Glomerular visceral epithelial cell (primary cell): ENCODE measurements at regions not wholly inside any gene's neighbourhood (a gene's known extent, or its start where the extent isn't known, plus 50 kb on each side); places are given as distances from the start of the nearest gene placed in this dataset.
"Not testable (repeated sequence)": the region's sequence is repeated elsewhere in the genome, so short reads cannot be mapped to it uniquely, and the experiment has no call there.

Source experiments
- DNase-seq: peaks from one replicate; pipeline ENCODE4 v3.0.0-alpha.2; 2016; ENCODE audit errors: extremely low spot score

DNA sequence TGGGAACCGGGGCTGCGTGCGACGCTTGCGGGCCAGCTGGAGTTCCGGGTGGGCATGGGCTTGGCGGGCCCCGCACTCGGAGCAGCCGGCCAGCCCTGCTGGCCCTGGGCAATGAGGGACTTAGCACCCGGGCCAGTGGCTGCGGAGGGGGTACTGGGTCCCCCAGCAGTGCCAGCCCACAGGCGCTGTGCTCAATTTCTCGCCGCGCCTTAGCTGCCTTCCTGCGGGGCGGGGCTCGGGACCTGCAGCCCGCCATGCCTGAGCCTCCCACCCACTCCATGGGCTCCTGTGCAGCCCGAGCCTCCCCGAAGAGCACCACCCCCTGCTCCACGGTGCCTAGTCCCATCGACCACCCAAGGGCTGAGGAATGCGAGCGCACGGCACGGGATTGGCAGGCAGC lies 63.8 kb downstream of the PLXNA1 start:
- not testable (repeated sequence) for DNase-seq

- no peak for DNase-seq
Measured at GRCh38 chr3:127049393-127049792, 66.5 kb downstream of the PLXNA1 start.

DNA sequence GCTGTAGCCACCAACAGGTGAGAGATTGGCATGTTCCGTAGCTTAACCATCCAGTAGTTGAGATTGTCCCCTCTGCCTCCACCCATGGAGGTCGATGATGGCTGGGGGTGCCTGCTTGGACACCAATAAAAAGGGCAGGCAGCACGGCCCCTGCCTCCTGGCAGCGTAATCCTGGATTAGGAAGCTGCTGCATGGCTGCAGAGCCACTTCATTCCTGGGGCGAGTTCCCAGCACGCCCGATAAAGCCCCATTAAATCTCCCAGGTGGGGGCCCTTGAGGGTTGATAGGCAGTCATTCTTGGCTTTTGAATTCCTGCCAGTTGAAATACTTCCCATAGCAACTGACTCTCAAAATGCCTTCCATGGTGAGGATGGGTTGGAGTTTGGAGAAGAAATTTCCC lies 67.8 kb downstream of the PLXNA1 start:
- no peak for DNase-seq

- DNase-seq: no peak
Measured at GRCh38 chr3:127052121-127052561, 69.2 kb downstream of the PLXNA1 start.

DNA sequence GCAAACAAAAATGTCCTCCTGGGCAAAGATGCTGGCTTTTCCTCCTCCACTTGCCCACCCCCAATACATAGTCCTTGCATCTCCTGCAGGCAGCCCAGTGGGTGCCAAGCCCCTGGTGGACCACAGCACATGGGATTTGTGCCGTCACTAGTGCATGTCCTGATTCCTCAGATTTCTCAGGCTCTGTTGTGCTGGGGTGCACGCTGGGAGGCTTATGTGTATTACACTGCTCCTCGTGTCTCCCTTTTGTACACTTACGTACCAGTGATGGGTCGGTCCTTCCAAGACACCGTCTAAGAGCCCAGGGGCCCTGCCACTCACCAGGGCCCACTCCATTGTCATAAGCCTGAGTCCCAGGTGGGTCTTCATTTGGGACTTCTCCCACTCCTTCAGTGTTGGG lies 70.1 kb downstream of the PLXNA1 start:
- no peak for DNase-seq

GRCh38 chr3:127053450-127053849 lies 70.5 kb downstream of the PLXNA1 start:
- no peak for DNase-seq

GRCh38 chr3:127053979-127054378 lies 71.1 kb downstream of the PLXNA1 start:
- no peak for DNase-seq

DNA sequence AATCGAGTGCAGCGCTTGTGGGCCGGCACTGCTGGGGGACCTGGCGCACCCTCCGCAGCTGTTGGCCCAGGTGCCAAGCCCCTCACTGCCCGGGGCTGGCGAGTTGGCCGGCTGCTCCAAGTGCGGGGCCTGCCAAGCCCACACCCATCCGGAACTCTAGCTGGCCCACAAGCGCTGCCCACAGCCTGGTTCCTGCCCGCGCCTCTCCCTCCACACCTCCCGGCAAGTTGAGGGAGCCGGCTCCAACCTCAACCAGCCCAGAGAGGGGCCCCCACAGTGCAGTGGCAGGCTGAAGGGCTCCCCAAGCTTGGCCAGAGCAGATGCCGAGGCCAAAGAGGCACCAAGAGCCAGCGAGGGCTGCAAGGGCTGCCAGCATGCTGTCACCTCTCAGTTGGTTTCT lies 73.4 kb downstream of the PLXNA1 start:
- no peak for DNase-seq

DNA sequence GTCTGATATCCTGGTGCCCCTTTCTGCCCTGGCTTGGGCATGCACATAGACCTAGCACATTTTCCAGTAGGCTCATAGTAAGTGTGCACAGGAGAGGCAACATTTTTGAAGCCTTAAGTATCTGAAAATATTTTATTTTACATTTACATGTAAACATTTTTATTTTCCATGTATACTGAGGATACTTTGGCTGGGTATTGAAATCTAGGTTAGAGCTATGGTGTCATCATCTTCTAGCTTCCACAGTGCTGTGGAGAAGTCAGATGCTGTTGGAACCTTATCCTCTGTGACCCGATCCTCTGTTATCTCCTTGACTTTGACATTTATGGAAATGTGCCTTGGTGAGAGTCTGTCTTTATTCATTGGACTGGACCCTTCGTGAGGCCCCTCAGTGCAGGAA lies 74.1 kb downstream of the PLXNA1 start:
- no peak for DNase-seq

DNA sequence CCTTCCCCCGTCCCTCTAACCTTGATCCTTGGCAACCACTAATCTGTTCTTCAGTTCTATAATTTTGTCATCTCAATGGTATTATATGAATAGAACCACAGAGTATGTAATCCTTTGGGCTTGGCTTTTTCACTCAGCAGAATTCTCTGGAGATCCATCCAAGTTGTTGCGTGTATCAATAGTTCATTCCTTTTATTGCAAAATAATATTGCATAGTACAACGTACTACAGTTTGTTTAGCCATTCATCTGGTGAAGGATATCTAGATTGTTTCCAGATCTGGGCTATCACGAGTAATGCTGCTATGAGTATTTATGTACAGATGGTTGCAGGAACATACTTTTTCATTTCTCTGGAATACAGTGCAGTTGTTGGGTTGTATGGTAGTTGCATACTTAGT lies 76.2 kb downstream of the PLXNA1 start:
- DNase-seq: no peak

GRCh38 chr3:127061641-127062040 lies 78.7 kb downstream of the PLXNA1 start:
- DNase-seq: no peak

- DNase-seq: no peak
Measured at GRCh38 chr3:127062926-127063325, 80.0 kb downstream of the PLXNA1 start.

- DNase-seq: no peak
Measured at GRCh38 chr3:127063916-127064315, 81.0 kb downstream of the PLXNA1 start.

GRCh38 chr3:127064391-127065137 lies 81.6 kb downstream of the PLXNA1 start:
- no peak for DNase-seq

GRCh38 chr3:127065138-127065427 lies 82.2 kb downstream of the PLXNA1 start:
- DNase-seq: no peak

GRCh38 chr3:127065561-127066290 lies 82.8 kb downstream of the PLXNA1 start:
- DNase-seq: no peak

- DNase-seq: no peak
Measured at GRCh38 chr3:127066635-127067034, 83.7 kb downstream of the PLXNA1 start.

DNA sequence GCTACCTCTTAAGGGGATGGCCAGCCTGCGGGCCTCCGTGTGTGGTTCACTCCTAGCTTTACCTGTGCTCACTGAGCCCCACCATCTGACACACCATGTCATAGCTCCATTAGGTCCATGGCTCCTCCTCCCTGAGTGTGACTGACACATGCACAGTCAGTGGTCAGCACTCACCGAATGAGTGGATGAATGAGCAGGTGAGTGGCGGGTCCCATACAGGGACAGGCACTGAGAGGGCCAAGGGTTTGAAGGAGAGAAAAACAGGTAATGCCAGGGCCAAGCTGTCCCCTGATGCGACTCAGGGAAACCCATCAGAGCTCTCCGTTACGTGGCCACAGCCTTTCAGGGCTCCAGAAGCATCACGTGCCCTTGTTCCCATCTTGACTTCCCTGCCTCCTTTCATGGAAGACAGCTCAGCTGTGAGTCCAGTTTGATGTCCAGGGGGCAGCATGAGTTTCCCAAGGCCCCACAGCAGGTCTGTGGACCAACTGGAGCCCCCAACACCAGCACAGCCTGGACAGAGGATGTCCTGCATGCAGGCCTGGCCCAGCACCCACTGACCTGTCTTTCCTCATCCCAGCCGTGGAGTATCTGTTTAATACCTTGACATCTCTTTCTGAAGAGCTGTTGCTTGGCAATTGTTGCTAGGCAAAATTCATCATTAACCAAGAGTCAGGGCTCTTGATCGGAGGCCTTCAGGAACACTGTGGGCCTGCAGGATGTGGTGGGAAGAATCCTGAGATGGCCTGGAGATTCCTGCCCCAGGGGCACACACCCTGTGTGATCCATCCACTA lies 84.4 kb downstream of the PLXNA1 start:
- no peak for DNase-seq

- DNase-seq: no peak
Measured at GRCh38 chr3:127068111-127068810, 85.3 kb downstream of the PLXNA1 start.

DNA sequence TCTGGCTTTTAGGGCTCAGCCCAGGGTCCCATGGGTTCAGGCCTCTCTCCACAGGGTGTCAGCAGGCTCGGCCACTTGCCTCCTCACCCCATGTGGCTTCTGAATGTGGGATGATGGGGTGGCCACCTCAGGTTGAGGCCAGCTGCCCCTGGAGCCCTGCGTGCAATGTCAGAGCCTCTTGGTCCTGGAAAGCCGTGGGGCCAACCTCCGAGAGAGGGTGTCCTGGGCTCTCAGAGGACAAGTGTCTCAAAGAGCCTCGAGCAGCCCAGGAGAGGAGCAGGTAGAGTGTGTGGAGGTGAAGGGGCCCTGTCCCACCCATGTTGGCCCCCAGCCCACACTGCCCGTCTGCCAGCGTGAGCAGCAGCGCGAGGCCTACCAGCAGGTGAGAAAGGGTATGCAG lies 86.0 kb downstream of the PLXNA1 start:
- no peak for DNase-seq

DNA sequence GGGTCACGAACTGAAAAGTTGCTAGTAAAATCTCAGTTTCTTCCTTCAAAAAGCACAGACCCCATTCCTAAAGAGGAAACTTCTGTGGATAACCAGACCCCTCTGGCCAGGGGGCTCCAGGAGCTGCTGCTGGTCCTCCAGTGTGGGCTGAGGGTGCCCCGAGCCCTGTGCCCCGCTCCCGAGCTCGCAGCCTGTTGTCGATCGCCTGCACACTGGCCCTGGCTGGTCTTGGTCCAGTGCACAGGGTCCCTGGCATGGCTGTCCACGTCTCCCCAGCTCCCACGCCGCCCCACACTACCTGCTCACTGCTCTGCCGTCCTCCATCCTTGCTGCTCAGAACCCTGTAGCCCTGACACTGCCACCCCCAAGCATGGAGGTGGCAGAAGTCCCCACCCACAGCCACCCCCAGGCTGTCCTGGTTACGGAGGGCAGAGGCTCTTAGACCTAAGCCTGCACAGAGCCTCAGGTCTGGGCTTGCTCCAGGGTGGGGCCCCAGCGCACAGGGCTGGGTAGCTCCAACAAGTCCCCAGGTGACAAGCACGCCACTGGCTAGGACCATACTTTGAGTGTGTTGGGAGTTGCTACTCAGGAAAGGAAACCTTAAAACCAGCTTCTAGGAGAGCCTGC lies 87.0 kb downstream of the PLXNA1 start:
- no peak for DNase-seq

- DNase-seq: no peak
Measured at GRCh38 chr3:127070776-127071175, 87.9 kb downstream of the PLXNA1 start.
